NCI-H187 (cell line): ENCODE measurements at regions not wholly inside any gene's neighbourhood (a gene's known extent, or its start where the extent isn't known, plus 50 kb on each side); places are given as distances from the start of the nearest gene placed in this dataset.

ENCODE experiments used
- DNase-seq, 2 experiments: peaks; one replicate each; lab custom pipeline; 2025; lab: John Stamatoyannopoulos, UW

DNA sequence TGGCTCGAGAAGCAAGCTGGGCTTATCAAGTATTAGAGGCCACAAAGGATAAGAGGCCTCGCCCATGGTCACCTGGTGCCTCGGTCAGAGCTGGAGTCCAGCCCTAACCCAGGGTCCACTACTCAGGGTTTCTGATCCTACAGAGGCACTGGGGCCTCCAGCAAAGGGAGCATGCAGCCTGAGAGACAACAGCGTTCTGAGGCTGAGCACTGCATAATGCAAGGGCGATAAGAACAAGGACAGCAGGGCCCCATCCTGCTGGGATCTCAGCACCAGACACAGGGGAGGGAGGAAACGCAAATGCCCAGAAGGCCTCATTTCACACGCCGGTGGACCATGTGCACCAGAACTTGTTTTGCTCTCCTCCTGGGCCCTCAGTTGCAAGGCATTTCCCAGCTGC lies 63.0 kb downstream of the C5orf15 start:
- no peak for DNase-seq

DNA sequence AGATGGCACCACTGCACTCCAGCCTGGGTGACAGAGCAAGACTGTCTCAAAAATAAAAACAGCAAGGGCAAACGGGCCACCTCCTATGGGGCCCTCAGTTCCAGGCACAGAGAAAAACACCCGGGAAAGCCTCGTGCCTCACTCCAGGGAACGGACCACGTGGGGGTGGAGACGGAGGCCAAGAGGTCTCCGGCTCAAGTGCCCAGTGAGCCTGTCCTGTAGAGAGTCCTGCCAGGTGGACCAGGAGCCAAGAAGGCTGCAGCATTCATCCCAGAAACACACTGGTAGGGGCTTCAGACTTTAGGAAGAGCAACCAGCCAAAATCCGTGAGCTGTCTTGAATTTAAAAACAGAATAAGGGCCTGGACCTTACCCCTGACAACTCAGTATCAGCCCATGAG lies 63.8 kb downstream of the C5orf15 start:
- no peak for DNase-seq

- DNase-seq: no peak
Measured at GRCh38 chr5:133902511-133903118, 65.8 kb downstream of the C5orf15 start.

DNA sequence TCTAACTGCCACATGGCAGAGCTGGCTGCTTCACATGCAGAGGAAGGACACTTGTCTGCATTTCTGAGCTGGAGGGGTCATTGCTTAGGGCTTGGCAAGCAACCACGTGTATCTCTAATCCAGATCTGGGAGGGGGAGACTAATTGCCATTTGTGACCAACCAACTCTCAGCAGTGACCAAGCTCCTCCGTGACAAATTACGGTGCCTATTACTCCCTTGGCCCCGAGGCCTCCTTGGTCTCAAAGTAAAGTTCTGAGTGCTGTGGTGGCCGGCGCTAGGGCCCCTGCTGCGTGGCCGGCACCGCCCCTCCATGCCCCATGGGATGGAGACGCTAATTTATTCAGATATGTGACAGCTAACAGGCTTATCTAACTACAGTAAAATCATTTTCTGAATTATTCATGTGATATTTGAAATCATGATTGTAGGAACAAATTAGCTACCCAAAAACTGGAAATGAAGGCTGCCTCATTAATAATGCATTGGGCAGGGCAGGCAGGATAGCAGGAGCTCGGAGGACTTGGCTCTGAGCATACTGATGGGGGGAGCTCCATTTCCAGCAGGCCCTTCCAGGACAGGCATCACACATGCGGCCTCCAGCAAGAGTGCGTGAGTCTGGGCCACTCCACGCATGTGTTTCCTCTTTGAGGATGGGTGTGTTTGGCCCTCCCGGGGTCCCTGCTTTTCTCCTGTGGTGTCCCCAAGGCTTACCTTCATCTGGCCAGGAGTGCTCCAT lies 67.7 kb downstream of the C5orf15 start:
- no peak for DNase-seq

- no peak for DNase-seq
Measured at GRCh38 chr5:133899506-133899905, 68.9 kb downstream of the C5orf15 start.

GRCh38 chr5:133898440-133898839 lies 70.0 kb downstream of the C5orf15 start:
- no peak for DNase-seq

DNA sequence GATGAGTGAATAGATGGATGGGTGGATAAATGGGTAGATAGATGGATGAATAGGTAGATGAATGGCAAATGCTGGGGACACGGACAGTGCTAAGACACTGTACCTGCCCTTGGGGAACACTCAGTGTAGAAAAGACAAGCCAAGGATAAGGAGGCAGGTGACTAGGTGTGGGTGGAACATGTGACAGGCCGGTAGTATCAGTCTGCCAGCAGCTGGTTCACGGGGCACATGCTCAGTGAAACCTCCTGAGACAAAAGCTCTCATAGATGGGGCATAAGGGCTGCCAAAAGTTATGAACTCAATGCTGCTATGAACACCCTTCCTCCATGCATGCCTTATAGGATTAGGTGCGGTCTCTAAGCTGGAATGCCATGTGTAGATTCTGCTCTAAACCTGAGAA lies 71.0 kb downstream of the C5orf15 start:
- DNase-seq: no peak

GRCh38 chr5:133896873-133897272 lies 71.6 kb downstream of the C5orf15 start:
- DNase-seq: no peak

- no peak for DNase-seq
Measured at GRCh38 chr5:133895979-133896845, 72.2 kb downstream of the C5orf15 start.

DNA sequence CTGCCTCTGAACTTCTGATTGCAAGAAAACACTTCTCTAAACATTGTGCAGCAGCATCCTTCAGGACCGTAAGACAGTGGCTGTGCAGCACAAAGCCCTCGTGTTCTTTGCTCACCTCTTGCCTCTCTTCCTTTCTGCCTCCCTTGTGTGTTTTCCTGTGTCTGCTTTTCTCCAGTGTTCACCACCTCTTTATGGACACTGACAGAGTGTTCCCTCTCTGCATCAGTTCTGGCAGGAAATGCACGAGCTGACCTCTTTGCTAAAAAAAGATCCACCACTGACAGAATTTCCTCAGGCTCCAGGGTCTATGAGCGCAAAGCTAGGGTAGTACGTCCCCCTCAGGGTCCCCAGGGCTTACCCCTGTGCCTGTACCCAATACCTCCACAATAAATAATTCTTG lies 74.3 kb downstream of the C5orf15 start:
- no peak for DNase-seq

GRCh38 chr5:133892774-133893173 lies 75.7 kb downstream of the C5orf15 start:
- DNase-seq: no peak

DNA sequence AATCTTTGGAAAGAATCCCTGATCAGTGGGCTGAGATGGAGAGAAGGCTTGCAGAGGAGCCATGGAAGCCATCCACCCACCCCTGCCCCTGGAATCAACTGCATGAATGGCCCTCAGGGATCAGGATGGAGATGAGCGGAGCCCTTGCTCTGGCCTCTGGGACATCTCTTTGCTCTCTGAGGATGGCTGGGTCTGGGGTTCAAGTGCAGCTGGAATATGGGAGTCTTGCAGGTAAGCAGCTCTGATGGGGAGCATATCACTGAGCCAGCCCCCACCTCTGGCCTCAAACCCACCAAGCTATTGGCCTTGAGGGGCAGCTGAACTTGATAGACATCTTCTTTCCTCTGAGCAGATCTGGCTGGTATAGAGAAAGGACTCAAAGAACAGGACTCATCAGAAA lies 76.1 kb downstream of the C5orf15 start:
- DNase-seq: no peak

DNA sequence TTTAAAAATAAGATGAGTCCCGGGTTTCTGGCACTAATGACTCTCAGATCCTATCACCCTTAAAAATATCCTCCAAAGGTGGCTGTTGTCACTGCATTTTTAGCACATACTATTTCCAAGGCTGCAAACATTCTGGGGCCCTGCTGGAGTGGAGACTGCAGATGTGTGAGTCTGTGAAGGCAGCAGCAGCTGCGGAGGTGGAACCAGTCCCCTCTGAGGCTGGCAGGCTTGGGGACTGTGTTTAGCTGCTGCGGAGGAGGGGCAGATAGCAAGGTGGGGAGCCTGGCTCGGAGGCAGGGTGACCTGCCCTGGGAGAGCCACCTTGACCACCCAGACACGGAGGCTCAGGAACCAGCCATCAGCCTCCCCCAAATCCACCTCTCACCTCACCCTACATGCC lies 77.0 kb downstream of the C5orf15 start:
- no peak for DNase-seq

GRCh38 chr5:133890776-133891280 lies 77.6 kb downstream of the C5orf15 start:
- no peak for DNase-seq

DNA sequence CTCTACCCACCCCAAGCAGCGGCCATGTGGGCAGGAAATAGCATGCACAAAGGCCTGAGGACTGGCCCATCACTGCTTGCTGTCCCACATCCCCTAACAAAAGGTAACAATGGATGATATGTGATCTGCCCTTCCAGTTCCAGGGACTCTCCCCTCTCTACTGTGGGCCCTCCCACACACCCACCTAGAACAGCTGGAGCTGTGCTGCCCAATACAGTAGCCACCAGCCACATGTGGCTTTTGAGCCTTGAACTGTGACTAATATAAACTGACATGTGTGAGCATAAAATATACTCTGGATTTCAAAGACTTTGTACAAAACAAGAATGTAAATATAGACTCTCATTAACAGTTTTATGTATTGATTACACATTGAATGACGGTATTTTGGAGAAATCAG lies 78.1 kb downstream of the C5orf15 start:
- no peak for DNase-seq

- DNase-seq: no peak
Measured at GRCh38 chr5:133889271-133889905, 79.0 kb downstream of the C5orf15 start.

GRCh38 chr5:133888625-133888991 lies 79.8 kb downstream of the C5orf15 start:
- DNase-seq: no peak

DNA sequence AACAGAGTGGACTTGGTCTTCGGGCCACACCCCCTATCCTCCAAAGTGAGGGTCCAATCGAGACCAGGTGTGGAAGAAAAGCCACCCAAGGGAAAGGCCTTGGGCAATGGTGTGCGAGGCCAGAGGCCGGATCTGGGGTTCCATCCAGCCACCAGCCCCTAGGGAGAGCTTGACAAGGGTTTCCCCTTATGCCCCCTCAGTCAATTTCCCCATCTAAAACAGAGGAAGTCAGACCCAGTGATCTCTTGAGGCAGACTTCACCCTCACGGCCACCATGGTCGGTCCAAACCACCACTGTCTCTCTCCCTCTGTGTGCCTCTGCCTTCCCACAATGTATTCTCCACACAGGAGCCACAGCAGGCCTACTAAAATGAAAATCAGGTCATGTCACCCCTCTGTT lies 82.9 kb downstream of the C5orf15 start:
- DNase-seq: no peak

DNA sequence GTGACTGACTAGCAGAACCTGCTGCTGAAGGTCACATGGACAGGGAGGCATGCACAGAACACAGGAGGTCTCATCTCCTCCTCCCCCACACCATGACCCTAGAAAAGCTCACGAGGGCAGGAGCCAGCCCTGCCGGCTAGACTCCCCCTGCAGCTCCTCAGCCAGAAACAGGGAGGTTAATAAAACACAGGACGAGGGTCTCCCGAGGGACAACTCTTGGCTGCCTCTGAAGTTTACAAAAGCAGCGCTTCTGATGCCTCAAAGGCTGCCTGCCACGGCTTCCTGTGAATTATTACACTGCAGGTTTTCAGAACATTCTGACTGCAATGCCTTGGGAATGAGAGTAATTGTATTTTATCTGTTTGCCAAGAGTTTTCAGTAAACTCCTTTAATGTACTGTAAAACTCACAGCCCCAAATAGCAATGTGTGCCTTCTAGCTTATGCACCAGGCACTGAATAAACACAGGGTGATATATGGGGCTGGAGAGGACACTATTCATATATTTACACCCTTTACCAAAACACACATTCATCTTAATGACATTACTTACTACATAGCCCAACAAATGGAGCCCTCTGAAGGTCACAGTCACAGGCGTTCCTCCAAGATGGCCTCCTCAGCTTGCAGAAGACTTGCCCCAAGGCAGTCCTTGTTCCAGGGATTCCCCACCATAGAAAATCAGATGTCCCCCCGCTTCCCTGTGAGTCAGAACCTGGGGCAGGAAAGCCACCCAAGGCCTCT lies 83.7 kb downstream of the C5orf15 start:
- DNase-seq: no peak

DNA sequence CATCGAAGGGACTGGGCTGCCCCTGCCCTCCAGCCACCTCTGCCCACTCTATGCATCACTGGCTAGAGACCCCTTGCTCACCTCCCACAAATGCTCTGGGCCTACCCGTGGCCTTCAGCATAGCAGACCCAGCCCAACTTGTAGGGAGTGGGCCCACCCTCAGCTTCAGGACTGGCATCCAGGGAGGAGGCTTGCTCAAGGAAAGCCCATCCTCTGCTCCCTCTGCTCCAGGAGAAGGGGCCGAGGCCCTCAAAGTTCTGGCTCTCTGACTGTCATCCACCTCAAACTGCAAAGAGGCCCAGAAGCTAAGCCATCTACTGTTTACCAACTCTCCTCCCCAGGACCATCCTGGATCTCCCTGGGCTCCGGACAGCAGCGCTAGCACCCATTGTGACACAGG lies 84.5 kb downstream of the C5orf15 start:
- no peak for DNase-seq

DNA sequence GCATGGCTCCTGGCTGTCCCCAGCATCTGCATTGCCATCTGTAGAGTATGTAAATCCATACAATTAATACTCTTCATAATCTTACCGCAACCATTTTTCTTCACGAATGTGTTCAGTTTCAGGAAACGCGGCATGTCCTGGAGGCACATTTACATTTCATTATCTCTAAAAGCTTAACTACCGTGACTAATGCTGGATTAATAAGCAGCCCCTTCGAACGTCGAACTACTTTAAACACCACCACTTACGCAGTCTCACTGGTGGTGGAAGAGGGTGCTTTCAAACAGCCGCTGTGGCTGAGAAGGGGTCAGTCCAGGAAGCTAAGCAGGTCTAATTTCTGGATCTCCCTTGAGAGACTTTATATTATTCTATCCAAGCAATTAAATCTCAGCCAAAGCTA lies 85.6 kb downstream of the C5orf15 start:
- no peak for DNase-seq

DNA sequence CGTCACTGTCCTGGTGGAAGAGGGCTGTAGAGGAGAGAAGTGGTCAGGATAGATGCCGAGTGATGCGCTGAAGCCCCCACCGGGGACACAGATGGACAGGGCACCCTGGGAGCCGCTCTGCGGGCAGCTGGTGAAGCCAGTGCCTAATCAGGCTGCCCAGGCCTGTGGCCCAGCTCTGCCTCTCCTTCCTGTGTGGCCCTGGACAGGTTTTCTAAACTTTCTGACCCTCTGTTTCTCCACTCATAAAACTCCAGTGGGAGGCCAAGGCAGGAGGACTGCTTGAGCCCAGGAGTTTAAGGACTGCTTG lies 86.1 kb downstream of the C5orf15 start:
- no peak for DNase-seq
